Ramos (cell line): ENCODE measurements at regions not wholly inside any gene's neighbourhood (a gene's known extent, or its start where the extent isn't known, plus 50 kb on each side); places are given as distances from the start of the nearest gene placed in this dataset.

Source experiments
- in situ Hi-C: fragments of 300-500 bp; cut with MboI; formaldehyde crosslinking; loops from one replicate; pipeline ENCODE4 v1.14.3; 2022; ENCODE audit warnings: low sequenced_read_pairs; ENCODE audit not compliant: unreplicated experiment

DNA sequence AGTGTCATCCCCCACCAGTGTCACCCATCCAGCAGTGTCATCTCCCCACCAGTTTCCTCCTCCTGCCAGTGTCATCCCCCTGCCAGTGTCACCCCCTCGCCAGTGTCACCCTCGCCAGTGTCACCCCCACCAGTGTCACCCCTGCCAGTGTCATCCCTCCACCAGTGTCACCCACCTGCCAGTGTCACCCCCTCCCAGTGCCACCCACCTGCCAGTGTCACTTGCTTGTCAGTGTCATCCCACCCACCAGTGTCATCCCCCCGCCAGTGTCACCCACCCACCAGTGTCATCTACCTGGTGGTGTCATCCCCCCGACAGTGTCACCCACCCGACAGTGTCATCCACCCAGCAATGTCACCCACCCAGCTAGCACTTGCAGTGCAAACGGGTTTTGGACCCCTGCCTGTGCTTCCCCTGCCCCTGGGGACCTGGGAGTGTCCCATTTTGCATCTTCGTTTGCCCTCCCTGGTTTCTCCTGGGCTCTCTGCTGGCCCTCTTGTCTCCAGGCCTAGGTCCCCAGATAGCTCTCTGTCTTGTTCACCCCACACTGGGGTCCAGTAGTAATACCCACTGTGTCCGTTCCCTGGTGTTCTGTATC is 99.8 kb upstream of the PRR20G start:
- in situ Hi-C loops, result no loop called here

DNA sequence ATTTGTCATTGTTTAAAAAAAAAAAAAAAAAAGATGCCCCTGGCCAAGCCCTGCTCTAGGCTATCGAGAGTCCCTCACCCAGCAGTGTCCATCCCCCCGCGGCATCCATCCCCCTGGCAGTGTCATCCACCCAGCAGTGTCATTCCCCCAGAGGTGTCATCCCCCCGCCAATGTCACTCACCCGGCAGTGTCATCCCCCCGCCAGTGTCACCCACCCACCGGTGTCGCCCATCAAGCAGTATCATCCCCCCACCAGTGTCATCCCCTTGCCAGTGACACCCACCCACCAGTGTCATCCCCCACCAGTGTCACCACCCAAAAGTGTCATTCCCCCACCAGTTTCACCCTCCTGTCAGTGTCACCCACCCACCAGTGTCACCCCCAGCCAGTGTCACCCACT is 99.3 kb upstream of the PRR20G start:
- in situ Hi-C loops, result no loop called here

DNA sequence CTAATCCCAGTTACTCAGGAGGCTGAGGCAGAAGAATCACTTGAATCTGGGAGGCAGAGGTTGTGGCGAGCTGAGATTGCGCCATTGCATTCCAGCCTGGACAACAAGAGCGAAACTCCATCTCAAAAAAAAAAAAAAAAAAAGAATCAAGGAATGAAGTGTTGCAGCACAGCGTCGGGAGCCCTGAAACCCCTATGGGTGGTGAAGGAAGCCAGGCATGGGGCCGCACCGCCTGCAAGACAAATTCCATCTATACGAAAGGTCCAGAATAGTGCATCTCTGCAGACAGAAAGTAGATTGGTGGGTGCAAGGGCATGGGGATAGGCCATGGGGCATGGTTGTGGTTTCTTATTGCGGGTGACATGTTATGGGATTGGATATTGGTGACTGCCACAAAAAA is 98.6 kb upstream of the PRR20G start:
- in situ Hi-C loops, result no loop called here

DNA sequence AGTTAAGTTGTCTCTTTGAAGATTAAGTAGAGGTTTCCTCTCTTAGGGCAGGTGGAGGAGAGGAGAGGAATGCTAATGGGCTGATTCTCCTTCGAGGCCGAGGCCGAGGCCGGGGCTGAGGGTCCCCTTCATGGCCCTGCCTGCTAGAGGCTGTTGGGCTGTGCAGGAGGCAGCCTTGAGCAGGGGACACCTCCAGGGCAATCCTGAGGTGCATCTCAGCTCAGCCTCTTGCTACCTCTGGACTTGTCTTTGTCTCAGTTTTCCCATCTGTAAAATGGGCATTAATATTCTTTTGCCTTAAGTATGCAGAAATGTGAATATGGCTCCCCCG is 97.7 kb upstream of the PRR20G start:
- in situ Hi-C loops, result no loop called here

DNA sequence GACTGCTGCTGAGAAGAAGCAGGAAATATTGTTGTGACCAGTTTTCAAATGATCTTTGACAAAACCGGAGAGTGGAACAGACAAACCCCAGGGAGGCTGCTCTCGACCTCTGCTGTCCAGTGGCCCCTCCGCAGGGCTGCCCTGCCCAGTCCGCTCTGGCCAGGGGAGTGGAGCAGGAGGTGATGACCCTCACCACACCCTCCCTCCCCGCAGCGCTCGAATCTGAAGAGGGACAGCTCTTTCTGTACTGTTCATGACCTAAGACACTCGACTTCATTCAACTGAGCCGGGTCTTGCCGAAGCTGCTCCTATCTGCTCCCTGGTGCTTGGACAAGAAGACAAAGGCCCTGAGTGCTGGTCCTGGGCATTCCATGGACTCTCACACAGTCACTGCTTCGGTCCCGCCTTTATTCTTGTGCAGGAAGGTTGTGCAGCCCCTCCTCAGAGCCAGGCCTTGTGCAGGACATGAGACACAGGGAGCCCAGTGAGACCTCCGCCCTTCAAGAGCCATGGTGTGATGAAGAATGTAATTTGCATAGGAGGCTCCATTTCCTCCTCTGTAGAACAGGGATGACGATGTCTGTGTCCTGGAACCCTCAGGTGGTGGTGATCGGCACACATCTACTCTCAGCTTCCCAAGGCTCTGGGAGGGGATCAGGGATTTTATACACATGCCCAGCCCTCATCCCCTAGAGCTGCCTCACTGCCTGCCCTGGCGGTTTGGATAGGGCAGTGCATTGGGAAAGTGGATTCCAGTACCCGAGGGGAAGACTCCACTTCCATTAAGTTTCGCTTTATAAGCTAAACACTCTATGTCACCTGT is 97.1 kb upstream of the PRR20G start:
- in situ Hi-C loops, result no loop called here

DNA sequence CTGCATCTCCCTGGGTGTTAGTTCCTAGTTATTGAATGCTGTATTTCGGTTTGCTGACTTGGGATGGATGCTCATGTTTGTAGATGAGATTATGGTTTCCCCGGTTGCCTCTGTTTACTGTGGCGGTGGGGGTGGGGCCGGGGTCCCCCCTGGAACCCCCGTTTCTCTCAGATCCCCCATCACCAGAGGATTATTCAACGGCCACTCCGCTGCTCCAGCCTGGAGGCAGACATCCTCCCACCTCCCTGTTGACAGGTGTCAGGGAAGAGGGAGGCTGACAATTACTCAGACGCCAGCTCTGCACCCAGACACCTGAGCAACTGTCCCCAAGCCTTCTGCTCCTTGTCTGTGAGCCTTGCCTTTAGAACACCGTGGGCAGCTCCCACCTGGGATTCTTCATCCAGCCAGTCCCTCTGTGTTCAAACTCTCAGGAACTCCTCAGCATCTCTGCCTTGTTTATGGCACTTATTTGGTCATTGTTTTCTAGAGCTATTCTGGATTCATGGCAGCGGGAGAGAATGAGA is 95.9 kb upstream of the PRR20G start:
- in situ Hi-C loops, result no loop called here

DNA sequence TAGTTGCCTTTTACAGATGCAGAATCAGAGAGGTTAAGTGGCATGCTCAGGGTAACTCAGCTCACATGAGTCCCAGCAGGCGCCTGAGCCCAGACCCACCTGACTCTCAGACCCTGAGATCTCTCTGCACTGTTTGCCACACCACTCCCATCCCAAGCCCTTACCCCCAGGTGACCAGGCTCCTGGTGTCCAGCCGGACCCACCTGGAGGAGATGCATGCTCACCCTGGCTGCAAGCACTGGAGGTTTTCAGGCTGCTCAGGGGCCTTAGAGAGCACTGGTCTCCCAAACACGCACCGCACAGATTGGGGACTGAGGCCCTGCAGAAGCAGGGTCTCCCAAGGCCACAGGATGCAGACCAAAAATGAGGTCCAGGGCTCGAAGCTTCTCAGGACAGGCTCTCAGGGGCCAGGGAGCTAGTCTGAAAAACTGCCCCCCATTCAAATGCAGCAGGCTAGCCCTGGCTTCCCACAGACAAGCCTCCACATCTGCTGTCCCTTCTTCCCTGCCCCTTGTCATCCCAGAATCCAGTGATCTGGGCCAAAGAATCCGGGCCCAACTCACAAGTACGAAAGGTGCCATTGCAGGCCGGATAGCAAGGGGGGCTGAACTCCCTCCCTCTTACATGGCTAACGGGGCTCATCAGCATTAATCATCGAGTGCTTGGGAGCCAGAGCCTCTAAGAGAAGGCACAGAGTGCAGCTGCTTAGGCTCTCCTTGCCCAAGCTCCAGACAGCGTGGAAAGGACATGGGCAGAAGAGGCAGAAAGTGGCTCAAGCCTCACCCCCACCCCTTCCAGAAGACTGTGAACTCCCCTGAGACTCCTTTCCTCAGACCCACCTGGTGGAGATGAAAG is 90.2 kb upstream of the PRR20G start:
- in situ Hi-C loops, result no loop called here

DNA sequence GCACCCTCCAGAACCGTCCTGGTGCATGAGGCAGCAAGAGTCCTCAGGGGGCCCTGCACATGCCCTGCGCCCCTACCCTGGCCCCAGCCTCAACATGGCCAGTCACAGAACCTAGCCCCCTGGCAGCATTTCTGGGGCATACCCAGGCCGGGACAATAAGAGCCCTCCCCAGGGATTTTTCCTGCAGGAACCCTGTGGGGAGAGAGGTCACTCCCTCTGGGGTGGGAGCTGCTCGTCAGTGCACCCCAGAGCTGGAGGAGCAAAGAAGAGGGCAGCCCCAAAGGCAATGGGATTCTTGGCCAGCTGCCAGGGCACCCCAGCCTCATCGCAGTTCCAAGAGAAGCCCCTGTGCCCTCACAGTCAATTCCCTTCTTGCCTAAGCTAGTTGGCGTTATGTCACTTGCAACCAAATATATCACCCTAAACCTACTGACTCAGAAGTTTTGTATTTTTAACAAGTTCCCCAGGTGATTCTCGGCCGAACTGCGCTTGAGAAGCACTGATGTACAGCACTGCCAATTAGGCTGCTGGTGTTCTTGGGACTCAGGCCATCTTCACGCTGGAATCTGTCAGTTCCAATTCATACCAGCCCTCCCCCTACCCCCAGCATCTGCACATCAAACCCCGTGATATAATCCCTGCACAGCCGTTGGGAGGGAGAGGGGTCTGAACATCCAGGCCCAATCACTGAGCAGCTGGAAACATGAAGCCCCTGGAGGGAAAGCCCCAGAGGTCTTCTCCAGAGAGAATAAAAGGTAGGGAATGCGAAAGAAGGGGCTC is 87.5 kb upstream of the PRR20G start:
- in situ Hi-C loops, result no loop called here

DNA sequence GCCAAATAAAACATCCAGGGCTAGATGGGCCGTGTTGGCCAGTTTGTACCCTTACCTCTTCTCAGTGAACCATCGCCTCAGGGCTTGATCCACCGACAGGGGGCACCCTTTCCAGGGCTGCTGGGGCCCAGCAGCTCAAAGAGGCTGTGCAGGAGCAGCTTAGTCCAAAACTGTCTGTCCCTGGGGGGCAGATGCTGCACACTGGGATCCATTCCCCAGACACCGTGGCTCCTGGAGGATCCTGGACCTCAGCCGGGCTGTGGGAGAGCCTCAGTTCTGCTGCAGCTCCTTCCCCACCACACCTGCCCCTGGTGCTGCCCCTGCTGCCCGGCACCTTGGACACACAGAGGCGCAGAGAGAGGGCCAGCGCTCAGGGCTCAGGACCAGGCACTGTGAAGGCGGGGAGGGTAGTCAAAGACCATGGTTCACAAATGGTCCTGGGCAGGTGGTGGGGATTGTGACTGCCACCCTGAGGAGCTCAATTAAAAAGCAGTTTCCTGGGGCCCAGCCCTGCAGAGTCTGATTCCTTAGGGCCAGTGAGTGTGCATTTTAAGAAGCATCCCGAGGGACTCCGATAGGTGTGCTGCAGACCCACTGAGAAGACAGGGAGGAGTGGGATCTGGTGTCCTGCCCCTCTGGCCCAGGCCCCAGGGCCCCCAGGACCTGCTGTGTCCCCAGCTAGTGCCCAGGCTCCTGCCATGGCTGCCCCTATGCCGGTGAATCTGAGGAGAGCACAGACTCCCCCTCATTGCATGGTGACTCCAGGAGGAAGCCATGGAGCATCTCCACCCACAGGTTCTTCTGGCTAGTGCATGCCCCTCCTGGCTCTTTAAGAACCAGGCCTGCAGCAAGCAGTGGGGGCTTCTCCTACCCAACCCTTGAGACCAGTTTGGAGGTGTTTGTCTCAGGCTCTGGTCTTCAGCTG is 86.5 kb upstream of the PRR20G start:
- in situ Hi-C loops, result no loop called here

DNA sequence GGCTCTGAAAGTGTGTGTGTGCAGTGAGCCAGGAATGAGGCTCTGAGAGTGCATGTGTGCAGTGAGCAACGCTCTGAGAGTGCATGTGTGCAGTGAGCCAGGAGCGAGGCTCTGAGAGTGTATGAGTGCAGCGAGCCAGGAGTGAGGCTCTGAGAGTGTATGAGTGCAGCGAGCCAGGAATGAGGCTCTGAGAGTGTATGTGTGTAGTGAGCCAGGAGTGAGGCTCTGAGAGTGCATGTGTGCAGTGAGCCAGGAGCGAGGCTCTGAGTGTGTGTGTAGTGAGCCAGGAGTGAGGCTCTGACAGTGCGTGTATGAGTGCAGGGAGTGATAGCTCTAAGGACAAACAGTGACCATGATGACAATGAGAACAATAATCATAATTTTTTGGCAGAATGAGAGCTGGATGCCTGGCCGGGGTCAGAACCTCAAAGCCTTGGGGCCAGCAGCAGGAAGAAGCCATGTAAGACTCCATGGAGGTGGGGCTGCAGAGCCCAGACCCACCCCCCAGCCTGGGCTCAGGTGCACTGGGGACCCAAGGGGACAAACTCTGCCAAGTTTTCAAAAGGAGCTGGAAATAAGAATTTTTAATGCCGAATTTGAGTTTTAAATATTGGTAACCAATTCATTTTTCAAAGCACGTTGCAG is 85.7 kb upstream of the PRR20G start:
- in situ Hi-C loops, result no loop called here

DNA sequence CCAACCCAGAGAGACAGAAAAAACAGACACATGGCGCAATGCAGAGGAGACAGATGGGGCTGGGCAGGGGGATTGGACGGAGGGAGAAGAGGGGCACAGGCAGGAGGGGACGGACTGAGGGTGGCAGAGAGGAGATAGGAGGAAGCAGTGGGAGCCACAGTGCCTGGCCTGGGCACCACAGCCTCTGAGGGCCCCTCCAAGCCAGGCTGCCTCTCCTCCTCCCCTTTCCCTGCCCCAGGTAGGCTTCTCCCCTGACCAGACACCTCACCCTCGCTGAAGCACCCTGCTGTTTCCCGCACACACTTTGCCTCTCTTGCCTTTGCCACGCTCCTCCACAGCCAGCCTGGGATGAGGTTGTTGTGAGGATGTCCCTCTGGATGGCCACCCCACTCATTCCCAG is 84.0 kb upstream of the PRR20G start:
- in situ Hi-C loops, result no loop called here

DNA sequence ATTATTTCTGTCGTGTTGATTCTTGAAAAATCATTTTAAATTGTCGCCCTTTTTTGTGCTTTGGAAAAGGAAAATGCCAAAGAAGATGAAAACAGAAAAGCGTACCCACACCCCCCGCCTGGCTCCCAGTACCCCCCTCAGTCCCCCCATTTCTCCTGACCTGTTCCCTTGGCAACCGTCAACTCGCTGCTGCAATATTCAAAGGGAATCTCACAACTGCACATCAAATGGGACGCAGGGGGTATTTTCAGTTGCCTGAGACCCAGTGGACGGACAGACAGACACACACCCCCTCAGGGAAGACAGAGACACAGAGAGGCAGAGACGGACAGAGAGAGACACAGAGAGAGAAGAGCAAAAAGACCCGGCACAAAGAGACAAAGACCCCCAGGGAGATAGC is 83.5 kb upstream of the PRR20G start:
- in situ Hi-C loops, result no loop called here

DNA sequence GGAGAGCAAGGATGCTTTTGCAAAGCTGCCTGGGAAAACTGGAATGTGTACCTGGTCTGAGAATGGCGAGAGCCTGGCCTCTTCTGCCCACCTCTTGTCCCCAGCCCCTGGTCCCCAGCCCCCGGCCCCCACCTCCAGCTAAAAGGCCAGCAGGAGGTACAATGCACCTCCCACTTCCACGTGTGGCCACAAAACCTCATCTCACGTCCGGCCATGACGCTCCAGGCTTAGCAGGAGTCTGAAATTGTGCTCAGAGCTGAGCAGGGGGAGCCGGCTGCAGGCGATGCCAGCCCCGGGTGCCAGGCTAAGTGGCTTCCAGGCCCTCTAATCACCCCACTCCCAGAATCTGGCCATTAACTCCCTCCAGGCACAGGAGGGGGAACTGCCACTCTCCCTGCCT is 83.1 kb upstream of the PRR20G start:
- in situ Hi-C loops, result no loop called here

DNA sequence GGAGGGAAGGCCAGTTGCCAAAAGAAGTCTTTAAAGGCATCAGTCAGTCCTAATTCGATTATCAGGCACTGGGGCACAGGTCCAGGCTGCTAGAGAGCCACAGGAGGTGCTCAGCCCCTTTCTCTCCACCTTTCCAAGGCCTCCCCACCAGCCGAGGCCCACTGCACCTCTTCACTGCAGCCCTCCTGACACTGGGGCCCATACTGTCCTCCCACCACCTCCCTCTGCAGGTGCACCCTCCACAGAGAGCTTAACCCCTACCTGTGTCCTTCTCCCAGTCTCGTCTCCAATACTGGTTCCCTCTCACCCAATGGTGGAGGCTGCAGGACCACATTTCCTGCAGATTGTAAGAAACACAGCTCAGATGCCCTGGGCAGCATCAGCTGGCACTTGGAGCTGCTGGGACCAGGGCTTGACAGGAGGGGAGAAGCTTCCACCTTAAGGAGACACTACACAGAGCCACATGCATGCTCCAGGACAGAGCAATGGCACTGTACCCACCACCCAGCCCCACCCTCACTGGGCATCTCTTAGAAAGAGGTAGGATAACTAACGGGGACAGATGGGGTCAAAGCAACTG is 81.6 kb upstream of the PRR20G start:
- in situ Hi-C loops, result no loop called here

DNA sequence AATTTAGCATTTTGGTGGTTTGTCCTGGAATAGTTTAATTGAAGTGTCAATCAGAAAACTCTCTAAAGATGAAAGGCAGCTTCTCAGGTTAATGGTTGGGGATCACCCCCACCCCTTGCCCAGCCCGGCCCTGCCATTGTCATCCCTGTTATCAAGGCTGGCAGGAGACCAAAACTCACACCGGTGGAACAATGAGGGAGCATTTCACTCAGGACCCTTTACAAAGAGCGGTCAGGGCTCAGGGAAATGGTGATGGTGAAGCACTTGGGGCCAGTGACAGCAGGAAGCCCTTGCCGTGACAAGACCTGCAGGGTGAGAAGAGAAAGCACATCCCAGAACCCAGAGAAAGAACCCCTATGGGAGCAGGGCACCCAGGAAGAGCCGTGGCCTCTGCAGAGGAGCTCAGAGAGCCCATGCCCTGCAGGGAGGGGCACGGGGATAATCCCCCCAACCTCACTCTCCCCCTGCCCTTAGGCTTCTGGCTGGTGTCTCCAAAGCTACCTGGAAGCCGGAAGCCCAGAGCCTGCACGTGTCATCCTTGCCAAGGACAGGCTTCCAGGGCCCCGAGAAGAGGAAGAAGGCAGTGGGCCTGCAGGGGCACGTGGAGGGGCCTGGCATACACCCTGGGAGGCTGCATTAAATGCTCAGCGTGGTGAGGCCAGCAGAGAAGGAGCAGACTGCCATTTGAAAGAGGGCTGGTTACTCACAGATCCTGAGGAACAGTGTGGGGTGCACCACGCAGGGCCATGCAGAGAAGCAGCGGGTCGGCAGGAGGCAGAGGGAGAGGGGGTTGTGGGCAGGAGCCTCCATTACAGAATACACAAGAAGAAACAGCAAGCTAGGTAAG is 80.6 kb upstream of the PRR20G start:
- in situ Hi-C loops, result no loop called here

DNA sequence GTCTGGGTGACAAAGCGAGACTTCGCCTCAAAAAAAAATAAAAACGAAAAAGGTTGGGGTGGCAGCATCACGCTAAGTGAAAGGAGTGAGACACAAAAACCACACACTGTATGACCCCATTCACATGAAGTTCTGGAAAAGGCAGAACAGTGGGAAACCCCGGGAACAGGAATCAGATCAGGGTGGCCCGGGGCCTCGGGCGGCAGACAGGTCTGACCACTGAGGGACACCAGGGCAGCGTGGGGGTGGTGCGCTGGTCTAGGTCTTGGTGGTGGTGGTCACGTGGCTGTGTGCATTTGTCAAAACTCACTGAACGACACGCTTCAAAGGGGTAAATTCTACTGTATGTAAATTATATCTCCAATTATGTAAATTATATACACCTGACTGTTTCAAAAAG is 79.7 kb upstream of the PRR20G start:
- in situ Hi-C loops, result no loop called here

DNA sequence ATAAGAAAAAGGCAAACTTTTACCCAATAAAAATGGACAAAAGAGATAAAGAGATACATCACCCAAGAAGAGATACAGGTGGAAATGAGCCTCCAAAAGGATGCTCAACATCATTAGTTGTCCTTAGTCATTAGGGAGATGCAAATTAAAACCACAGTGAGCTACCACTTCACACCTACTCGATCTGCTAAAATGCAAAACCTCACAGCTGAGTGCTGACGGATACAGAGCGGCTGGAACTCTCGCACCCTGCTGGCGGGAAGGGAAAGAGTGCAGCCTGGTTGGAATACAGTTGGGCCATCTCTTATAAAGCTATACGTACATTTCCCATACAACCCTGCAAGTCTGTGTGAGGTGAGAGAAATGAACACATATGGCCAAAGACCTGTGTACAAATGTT is 78.5 kb upstream of the PRR20G start:
- in situ Hi-C loops, result no loop called here
